ENCODE measurements at regions not wholly inside any gene's neighbourhood (a gene's known extent, or its start where the extent isn't known, plus 50 kb on each side); places are given as distances from the start of the nearest gene placed in this dataset.

- TF ChIP-seq CTCF (IDR thresholded peaks at IDR 0.05) (no peak), EZH2 (IDR thresholded peaks at IDR 0.05) (no peak)
Measured at GRCh38 chr7:27302590-27302989, 60.0 kb downstream of the EVX1 start.

All from neural progenitor cell (in vitro differentiated cells).